ENCODE measurements at regions not wholly inside any gene's neighbourhood (a gene's known extent, or its start where the extent isn't known, plus 50 kb on each side); places are given as distances from the start of the nearest gene placed in this dataset.

- TF ChIP-seq POLR2A (IDR thresholded peaks at IDR 0.05): no peak
- no peak for TF ChIP-seq CTCF (IDR thresholded peaks at IDR 0.05)
- no peak for TF ChIP-seq EP300 (IDR thresholded peaks at IDR 0.05)
- no peak for TF ChIP-seq POLR2AphosphoS5 (IDR thresholded peaks at IDR 0.05)
Observed at GRCh38 chr13:85441364-85441763, 357.9 kb downstream of the SLITRK6 start.

All from upper lobe of left lung (tissue), 4 donors.